NCI-H1105 (cell line): ENCODE measurements at regions not wholly inside any gene's neighbourhood (a gene's known extent, or its start where the extent isn't known, plus 50 kb on each side); places are given as distances from the start of the nearest gene placed in this dataset.
"Not testable (repeated sequence)": the region's sequence is repeated elsewhere in the genome, so short reads cannot be mapped to it uniquely, and the experiment has no call there.

ENCODE experiments used
- DNase-seq: peaks from one replicate; lab custom pipeline; 2025; lab: John Stamatoyannopoulos, UW

DNA sequence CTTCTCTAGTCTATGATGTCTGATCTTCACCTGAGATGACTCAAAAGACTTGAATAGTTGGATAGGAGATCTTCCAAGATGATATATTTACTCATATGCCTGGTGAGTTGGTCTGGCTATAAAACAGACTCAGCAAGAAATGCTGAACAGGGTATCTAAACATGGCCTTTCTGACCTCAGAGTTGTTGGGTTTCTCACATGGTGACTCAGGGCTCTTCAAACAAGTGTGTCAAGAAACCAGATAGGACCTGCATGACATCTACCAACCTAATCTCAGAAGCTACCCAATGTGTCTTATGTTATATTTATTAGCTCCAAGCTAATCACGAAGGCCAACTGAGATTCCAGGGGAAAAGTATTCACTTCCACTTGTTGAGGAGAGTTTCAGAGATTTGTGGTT is 1477.3 kb downstream of the CDH8 start:
- DNase-seq = no peak

DNA sequence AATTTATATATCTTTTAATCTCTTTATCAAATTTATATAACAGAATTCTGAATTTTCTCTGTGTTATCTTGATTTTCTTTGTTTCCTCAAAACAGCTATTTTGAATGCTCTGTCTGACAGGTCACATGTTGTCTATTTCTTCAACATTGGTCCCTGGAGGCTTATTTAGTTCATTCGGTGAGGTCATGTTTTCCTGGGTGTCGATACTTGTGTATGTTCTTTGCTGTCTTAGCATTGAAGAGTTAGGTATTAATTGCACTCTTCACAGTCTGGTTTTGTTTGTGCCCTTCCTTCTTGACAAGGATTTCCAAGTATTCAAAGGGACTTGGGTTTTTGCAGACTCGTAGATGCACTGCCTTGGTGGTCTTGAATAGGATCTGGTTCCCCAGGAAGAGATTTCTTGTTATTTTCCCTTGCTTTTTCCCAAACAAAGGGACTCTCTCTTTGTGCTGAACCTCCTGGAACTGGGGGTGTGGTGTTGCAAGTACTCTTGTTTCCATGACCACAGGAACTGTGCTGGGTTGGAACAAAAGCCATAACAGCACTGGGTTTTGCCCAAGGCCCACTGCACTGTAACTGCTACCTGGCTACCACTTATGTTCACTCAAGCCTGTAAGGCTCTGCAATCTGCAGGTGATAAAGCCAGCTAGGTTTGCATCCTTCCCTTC is 1483.0 kb downstream of the CDH8 start:
- DNase-seq = no peak

DNA sequence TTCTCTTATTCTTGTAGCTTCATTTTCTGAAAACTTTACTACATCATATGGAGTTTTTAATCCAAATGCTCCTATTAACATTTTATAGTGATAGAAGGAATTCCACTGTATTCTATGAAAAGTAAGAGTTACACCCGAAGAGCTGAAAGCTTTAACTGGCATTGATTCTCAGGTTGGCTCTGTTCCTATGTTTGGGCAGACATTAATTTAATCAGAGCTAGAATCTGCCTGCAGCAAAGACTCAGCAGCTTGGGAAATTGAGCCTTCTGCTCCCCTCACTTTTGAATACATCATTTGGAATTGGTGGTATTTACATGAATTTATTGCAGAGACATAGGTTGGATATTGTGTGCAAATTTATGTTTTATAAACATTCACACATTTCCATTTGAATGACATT is 1494.7 kb downstream of the CDH8 start:
- no peak for DNase-seq

DNA sequence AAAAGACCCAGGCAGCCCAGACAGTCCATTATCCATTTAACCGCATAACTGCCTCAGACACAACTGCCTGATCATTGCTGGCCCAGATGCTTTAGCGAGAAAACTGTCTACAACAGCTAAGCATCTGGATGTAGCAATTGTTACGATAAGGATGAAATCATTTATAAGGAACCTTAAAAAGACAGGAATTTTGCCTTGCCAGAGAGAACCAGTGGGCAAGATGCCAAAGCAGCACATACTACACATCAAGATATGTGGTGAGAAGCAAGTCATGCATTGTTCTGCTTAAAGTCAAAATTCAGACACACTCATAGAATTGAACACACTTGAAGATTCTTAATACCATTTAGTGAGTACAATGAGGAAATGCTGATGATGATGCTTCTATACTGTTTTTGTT is 1525.3 kb downstream of the CDH8 start:
- no peak for DNase-seq

DNA sequence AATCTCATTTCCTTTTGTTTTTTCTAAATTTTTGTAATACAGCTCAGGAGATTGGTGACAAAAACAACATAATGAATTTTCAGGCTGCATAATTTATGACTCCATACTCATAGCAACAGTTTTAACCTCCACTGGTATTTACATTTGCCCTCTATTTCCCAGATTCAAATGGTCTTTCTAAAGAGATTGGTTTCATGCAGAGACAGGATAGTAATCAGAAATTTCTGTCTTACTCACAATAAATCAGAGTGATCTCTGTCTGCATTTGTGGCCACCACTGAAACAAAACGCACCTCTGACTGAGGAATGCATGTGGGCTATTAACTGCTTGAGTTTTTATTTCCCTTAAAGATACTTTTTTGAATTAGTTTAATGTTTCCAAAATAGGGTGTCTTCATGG is 1526.0 kb downstream of the CDH8 start:
- no peak for DNase-seq

DNA sequence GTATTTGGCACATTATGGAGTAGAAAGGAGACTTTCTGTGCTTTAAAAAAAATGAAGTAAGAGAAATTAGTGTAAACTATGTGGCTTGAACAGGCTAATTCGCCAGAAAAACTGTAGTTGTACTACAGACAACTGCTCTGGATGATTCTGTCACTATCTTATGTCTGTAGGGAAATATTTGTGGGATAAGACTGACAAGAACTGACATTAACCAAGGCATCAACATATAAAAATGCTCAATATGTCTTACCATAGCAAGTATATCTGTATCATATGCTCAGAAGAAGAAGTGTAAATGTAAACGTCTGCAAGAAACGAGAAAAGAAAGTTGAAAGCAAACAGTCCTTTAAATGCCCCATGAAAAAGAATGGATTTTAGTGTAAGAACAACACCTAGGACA is 1545.0 kb downstream of the CDH8 start:
- no peak for DNase-seq

DNA sequence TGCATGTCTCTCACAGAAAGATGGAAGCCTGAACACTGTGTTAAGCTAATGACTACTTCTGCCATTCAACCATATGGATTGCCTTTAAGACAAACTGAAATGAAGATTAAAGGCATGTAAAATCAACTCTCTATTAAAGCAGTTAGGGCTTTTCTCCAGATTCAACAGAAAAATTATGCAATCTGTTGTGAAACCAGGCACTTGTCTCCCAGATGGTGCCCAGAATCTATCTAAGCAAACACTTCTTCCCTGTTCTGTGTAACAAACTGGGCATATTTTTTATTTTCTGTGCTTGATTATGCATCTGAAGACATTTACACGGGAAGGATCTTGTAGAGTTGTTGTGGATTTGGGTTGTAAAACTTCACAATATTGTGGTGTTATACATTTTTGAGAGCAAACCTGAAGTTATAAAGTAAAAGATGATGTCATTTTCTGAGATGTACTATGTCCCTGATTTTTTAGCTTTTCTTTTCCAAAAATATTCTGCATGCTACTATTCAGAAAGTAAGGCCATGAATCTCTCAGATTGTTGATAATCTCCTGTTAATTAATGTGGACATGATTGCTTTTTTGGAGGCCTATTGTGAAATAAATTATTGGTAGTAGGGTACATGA is 1550.3 kb downstream of the CDH8 start:
- DNase-seq = no peak

DNA sequence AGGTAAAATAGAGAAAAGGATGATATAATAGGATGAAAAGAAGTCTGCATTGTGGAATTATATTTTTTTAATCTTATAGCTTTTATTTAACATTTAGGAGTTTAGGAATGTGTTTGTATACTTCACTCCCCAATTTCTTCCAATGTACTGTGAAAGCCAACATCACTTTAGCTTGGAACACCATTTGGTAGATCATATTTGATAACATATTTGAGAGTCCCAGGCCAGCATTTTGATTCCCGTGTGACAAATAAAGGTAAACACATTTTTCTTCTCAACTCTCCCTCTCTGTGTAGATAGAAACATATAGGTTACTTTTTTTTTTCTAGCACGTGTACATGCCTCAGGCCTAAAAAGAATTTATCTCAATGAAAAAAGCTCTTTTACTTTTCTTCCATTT is 1551.3 kb downstream of the CDH8 start:
- no peak for DNase-seq

DNA sequence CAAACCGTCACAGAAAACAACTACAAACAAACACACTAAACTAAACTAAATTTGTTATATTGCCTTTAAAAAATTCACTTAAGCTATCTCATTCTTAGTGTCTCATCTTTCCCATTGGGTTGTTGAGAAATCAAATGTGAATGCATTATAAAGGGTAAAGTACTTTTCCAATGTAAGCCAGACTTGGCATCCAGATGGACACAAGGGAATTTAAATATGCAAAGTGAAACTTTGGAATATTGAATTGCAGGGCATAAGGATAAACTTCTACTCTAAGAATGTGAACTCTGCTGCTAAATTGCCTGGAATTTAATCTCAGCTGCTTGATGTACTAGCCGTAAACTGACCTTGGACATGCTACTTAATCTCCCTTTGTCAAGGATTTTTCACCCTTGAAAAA is 1554.6 kb downstream of the CDH8 start:
- no peak for DNase-seq

DNA sequence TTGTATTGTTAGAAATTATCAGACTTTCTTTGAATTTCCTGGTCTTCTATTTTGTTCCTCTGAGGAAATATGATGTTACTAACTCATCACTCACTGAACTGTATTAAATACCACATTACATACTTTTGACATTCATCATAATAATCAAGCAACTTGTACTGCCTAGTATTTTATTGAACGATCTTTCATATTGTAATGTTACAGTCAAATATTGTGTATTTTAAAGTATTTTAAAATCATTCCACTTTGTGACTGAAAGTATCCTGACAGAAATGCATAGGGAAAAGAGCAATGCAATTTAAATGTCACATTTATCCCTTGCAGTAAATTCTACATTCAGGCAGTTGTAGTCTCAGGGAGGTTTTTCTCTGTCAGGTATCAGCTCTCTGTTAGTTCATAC is 1557.4 kb downstream of the CDH8 start:
- DNase-seq = no peak

DNA sequence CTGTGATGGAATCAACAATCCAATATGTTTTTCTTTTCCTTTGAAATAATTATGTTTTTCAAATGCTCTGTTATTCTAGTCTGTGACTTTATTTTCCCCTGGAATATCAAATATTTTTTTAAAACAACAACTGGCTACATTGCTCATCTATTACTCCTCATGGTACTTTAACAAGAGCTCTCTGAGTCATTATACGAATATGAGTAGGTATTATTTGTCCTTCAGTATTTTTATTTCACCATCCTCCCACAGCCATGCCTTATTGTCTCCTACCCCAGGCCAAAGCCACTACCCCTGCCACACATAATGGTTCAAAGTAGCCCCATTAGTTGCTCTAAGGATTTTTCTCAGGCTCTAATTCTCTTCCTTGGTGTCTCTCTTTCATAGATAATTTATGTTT is 1572.3 kb downstream of the CDH8 start:
- DNase-seq = no peak

DNA sequence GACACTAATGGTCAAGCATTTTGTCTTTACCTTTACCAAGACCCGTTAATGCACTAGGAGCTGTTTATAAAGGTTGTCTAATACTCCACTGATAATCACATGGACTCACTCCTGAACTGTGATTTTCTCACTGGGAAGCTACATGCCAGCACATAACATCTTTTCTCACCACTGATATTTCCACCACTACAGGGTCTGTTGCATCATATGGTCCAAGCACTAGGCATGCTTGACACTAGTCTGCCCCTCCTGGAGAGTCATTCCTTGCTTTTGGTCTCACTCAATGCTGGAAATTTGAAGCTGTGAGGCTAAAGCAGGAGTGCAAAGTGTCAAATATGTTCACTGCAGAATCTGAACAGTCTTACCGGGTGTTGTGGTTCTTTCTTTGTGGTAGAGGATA is 1576.8 kb downstream of the CDH8 start:
- no peak for DNase-seq

DNA sequence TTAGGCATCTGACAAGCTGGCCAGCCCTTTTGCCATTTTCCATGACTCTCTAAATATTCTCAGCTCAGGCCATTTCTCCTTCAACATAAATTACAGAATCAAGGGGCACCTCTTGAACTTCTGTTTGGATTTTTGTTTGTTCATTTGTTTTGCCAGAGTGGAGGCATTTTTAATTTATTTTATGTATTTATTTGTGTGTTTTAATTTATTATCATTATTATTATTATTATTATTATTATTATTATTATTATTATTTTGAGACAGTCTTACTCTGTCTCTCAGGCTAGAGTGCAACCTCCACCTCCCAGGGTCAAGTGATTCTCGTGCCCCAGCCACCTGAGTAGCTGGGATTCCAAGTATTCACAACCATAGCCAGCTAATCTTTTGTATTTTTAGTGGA is 1578.0 kb downstream of the CDH8 start:
- no peak for DNase-seq

DNA sequence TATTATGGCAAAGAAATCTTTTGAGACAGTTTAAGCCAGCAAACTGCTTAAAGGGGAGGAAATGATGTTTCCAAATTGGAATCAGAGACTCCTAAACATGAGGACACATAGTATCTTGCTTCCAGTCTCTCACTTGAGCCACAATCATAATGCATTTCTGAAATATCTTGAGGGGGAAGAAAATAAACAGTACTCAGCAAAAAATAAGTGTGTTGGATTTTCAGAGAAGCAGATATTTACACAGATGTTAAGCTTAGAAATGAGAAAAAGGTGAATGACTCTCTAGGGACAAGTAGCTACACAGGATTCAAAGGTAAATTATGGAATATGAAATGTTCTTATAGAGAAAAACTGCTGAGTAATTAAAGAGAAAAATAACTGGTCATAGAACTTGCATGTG is 1583.6 kb downstream of the CDH8 start:
- no peak for DNase-seq

DNA sequence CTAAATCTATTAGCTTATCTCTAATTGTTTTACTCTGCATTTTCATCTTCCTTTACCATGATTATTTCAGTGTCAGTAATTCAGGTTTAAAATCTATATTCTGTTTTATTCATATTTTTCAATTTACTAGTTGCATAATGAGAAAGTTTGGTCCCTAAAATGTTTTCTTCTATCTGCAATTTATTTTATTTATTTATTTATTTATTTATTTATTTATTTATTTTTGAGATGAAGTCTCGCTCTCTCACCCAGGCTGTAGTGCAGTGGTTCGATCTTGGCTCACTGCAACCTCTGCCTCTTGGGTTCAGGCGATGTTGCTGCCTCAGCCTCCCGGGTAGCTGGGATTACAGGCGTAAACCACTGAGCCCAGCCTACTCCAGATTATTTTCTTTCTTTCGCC is 1597.3 kb downstream of the CDH8 start:
- DNase-seq = no peak

DNA sequence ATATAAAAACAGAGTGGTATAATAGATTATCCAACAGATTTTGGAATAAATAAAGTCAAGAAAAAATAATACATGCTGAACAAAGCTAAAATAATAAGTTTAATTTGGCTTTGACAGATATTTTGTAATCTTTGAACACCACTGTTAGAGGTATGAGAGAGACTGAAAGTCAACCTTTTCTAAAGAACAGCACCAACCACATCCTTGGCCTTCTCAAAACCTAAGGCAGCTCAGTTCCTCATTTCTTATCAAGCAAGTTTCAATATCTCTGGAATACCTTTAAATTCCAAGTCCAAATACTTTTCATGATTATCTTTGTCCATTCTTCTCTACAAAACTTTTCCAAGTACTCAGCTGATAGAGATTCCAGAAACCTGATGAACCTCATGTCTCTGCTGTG is 1603.8 kb downstream of the CDH8 start:
- no peak for DNase-seq

DNA sequence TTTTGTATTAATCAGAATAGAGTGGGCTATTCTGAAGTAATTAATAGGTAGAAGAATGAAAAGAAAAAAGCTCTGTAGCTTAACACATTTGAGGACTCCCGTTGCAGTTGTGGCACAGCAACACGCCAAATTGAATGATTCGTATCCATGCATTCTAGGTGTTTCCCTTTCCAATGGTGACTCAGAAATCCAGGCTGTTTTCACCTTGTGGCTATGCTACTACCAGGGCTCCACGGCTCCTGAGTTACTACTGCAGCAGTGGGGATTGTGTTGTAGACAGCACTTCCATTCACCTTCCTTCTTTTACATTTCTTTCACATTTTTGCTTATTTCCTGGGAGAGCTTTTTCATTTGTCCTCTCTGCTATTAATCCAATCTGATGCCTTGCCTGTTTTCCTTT is 1616.4 kb downstream of the CDH8 start:
- no peak for DNase-seq

DNA sequence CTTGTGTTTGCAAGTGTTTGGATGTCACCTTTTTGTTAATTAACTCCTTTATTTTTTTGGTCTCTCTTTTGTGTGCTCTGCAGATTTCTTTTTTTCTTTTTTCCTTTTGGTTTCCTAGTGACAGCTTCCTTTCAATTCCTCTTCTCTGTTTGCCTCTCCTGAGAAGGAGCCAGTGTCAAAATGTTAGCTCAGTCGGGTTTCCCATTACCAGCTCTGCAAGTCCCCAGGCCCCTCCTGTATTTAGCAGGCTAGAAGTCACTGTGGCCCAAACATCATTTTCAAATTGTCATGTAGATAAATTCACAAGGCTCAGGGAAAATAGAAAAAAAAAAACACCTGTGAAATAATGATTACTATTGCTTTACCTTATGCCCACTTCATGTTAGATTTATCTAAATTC is 1621.6 kb downstream of the CDH8 start:
- no peak for DNase-seq

DNA sequence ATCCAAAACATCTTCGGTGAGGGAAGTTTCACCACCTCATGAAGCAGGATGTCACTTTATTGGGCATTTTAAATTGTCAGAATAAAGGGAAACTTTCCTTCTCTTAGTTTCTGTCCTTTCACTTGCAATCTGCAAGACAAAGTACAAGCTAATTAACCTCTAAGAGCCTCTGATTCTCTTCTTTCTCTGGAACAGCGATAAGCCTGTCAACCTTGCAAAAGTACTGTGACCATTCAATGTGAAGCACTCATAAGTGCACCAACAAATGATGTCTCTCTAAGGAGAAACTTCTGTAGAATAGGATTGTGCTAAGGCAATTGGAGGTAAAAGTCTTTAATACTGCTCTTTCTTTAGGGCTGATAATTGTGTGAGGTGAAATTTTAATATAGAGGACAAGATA is 1622.3 kb downstream of the CDH8 start:
- DNase-seq = no peak

DNA sequence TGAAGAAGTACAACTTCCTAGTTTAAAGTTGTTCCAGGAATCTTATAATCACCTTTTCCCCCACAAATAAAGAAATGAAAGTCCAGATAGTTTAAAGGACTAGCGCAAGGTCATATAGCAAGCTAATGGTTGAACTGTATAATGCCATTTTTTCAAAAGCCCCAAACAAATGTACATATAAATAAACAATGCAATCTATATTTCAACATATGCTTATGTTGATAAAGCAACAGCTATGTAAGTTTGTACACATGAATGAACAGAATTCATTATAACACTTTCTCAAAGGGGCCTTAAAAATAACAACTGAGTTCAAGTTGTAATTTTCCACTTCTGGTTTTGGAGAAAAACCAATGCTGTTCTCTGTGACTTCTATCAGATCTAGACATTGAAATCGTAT is 1628.6 kb downstream of the CDH8 start:
- DNase-seq = no peak

DNA sequence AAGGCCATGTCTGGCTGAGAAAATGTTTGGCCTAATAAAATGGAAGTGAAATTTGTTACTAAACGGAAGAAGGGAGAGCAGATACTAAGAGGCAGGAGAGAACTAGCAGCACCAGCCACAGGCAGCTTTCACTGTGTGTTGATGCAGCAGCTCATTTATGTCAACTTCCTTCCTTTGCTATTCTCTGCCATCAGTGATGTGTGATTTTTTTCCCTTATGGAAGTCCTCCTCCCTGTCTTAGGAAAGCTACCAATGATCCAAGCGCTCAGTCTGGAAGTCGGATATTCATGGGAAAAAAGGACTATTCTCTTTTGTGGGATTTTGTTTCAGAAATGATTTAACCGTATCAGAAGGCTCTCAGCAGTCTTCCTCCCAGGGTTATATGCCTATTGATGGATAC is 1629.2 kb downstream of the CDH8 start:
- no peak for DNase-seq

DNA sequence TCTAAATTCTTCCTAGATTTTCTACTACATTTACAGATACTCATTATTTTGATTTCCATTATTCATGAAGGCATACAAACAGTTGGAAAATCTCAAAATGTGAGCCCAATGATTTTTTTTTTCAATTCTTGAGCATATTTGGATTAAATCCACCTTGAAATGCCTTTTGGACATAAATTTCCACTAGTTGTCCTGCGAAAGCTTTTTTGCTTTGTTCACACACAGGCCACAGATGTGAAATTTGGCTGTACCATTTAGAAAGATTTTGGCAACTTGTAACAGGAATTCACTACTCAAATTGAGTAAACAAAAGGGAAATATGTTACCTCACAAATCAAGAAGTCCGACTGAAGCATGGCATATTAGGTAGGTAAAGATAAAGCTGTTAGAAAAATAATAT is 1631.0 kb downstream of the CDH8 start:
- DNase-seq = no peak

DNA sequence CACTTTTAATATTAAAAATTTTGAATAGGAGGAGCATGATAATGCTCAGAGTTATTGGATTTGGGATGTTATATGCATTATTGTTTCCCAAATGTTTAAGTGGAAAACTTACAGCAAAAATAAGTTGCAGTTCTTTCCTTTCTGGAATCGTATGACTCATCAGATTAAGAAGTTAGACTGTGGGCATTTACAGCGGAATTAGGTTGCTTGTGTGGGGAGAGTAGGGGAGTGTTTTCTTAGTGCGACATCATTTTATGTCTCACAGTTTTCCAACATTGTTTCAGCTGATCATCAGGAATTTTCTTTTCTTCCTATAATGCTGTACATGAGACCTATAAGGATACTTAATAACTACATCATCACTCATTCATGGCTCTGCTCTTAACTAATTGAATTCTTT is 1631.8 kb downstream of the CDH8 start:
- DNase-seq = no peak

DNA sequence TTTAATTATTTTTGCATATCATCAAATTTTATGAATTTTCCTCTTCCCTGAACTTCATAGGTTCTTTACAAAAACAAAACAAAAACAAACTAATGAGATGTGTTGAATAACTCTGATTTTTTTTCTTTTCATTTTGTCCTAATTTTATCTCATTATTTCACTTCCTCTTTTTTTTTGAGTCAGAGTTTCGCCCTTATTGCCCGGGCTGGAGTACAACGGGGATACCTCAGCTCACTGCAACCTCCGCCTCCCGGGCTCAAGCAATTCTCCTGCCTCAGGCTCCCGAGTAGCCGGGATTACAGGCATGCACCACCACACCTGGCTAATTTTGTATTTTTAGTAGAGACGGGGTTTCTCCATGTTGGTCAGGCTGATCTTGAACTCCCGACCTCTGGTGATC is 1633.3 kb downstream of the CDH8 start:
- DNase-seq = not testable (repeated sequence)
